ENCODE measurements at regions not wholly inside any gene's neighbourhood (a gene's known extent, or its start where the extent isn't known, plus 50 kb on each side); places are given as distances from the start of the nearest gene placed in this dataset.

DNA sequence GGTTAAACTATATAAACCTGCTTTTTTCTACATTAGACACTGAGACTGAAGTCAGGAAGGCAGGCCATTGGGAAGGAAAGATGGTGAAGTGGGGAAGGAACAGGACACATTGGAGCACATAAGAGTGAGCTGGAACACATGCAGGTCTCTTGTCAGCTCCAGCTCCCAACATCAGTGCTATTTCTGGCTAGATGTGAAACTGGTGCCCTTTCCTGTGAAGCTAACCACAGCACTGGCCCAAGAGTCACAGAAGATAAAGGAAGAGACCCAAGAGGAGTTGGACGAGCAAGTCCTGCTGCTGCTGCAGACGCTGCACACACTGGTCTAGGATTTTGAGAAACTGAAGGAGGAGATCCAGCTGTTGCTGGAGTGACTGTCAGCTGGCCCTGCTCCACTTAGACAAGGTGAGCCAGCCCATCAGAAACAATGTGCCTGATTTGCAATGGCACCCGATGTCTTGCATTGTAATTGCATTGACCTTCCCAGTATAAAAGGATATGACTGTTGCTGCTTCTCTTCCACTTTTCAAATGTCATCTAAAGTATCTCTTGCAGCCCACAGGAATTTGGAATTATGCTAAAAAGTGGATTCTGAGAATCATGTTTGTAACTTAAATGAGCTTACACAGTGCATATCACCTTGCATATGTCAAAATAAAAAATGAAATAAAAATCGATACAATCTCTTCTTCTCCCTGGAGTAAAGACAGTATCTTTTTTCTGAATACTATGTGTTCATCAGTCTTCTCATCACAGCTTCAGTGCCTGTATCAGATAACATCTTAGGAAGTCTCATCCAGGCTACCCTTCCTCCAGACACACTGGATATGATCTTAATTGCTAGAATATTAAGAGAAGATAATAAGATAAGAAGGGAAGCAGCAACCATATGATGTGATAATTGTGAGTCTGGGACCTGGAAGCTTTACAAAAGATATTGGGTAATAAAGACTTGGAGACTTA, 230.7 kb upstream of the SPRY2 start:
- 85 to 90% methylated on average over 4 of the region's 4 CpGs for WGBS, 2 donors
- no peak overlapping the region for H3K27ac ChIP-seq
- H3K4me1 ChIP-seq, result peaks cover 0 to 19% (median 13%) of the 10 kb centered on the region in 4 donors
- no peaks in the 10 kb centered on the region for H3K36me3 ChIP-seq
- TF ChIP-seq, protein P1, sequence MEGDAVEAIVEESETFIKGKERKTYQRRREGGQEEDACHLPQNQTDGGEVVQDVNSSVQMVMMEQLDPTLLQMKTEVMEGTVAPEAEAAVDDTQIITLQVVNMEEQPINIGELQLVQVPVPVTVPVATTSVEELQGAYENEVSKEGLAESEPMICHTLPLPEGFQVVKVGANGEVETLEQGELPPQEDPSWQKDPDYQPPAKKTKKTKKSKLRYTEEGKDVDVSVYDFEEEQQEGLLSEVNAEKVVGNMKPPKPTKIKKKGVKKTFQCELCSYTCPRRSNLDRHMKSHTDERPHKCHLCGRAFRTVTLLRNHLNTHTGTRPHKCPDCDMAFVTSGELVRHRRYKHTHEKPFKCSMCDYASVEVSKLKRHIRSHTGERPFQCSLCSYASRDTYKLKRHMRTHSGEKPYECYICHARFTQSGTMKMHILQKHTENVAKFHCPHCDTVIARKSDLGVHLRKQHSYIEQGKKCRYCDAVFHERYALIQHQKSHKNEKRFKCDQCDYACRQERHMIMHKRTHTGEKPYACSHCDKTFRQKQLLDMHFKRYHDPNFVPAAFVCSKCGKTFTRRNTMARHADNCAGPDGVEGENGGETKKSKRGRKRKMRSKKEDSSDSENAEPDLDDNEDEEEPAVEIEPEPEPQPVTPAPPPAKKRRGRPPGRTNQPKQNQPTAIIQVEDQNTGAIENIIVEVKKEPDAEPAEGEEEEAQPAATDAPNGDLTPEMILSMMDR (IDR thresholded peaks at IDR 0.05), result no peak
- no peak for TF ChIP-seq POLR2AphosphoS5 (IDR thresholded peaks at IDR 0.05)
- TF ChIP-seq POLR2A (IDR thresholded peaks at IDR 0.05), result no peak
- no peak for TF ChIP-seq EP300 (IDR thresholded peaks at IDR 0.05)
- no peaks in the 10 kb centered on the region for H3K9me3 ChIP-seq
- no peaks in the 10 kb centered on the region for H3K27me3 ChIP-seq
- intact Hi-C loops (cut with DNase I), result no loop called here
- DNase-seq, result no peak
- H3K4me3 ChIP-seq, result no peak overlapping the region

DNA sequence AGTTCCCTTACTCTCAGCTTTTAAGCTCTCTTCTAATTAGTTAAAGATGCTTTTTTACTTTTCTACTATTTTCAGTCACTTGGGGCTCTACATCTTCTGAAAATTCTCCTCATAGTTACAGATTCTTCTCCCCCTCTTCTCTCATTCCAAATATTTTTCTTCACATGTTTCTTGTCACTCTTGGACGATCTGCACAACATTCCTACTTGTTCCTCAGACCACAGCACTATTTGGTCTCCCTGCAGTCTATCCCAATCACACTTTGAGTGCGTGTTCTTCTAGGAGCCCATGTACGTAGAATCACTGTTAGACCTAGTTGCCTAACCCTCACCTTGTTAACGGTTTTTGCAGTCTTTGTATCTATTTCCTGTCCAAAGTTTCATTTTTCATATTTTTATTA, 222.5 kb upstream of the SPRY2 start:
- H3K4me1 ChIP-seq, result peaks cover 0 to 8% (median 3%) of the 10 kb centered on the region in 4 donors
- no peaks in the 10 kb centered on the region for H3K27me3 ChIP-seq
- no peak overlapping the region for H3K27ac ChIP-seq
- intact Hi-C loops (cut with DNase I), result no loop called here
- TF ChIP-seq POLR2A (IDR thresholded peaks at IDR 0.05), result no peak
- TF ChIP-seq EP300 (IDR thresholded peaks at IDR 0.05), result no peak
- TF ChIP-seq POLR2AphosphoS5 (IDR thresholded peaks at IDR 0.05), result no peak
- TF ChIP-seq, protein P1 (IDR thresholded peaks at IDR 0.05), result no peak
- H3K4me3 ChIP-seq, result no peak overlapping the region
- no peaks in the 10 kb centered on the region for H3K36me3 ChIP-seq
- DNase-seq, result no peak
- no peaks in the 10 kb centered on the region for H3K9me3 ChIP-seq
- WGBS, 2 donors, result 66 to 74% methylated on average over 4 of the region's 4 CpGs

DNA sequence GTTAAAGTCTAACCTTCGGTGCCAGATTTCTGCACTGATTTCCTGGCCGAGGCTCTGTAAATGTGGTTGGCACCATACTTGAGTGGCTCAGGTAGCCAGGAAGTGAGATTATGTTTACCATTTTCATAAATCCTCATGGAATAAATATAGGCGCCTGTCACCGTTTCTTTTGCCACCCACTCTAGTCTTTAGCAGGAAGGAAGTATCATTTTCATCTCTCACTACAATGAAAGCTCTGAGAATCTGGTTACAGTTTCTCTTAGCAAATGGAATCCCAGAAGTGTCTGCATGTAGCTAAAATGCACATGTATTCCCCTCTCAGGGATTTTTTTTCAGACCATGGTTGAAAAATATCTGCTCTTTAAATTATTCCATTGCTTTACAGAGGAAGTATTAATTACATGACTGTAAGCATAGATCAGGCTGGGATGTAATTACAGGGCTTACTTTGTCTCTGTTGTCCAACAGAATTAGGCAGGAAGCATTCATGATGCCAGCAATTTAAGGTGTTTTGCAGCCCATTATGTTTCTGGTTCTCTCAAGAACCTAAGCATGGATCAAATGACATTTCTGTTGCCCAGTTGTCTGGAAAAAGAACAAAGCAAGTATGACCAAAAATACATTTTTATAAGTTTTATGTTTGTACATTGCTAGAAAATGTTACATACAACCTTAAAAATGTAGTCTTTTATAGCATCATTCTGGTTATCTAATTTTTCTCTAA, 221.7 kb upstream of the SPRY2 start:
- Histone ChIP-seq H3K27ac (no peak overlapping the region), H3K9me3 (no peaks in the 10 kb centered on the region), H3K4me1 (peaks cover 0 to 8% (median 3%) of the 10 kb centered on the region in 4 donors), H3K36me3 (no peaks in the 10 kb centered on the region), H3K4me3 (no peak overlapping the region), H3K27me3 (no peaks in the 10 kb centered on the region)
- 13 to 30% methylated on average over 4 of the region's 4 CpGs for WGBS, 2 donors
- no peak for DNase-seq
- intact Hi-C loops (cut with DNase I), result no loop called here
- TF ChIP-seq, protein P1 (IDR thresholded peaks at IDR 0.05), result no peak
- TF ChIP-seq EP300 (IDR thresholded peaks at IDR 0.05) (no peak), POLR2A (IDR thresholded peaks at IDR 0.05) (no peak), POLR2AphosphoS5 (IDR thresholded peaks at IDR 0.05) (no peak)

DNA sequence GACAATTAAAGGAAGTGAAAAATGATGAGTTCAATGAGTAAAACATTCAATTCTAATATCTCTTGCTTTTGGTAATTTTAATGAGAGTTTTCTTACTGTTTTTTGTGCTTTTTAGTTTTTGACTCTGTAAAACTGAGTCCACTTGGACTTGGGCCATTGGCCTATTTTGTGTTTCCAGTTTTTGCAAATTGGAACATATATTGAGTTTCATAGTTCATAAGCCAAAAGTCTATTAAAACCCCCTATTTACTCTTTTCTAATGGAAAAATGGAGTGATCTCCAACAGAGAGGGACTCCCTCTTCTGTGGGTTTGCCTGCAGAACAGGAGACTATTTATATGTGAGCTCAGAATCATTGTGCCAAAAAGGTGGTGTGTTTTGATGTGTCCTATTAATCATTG, 219.7 kb upstream of the SPRY2 start:
- no peak for TF ChIP-seq POLR2A (IDR thresholded peaks at IDR 0.05)
- TF ChIP-seq POLR2AphosphoS5 (IDR thresholded peaks at IDR 0.05), result no peak
- TF ChIP-seq, protein P1 (IDR thresholded peaks at IDR 0.05), result no peak
- no peak for TF ChIP-seq EP300 (IDR thresholded peaks at IDR 0.05)
- Histone ChIP-seq H3K36me3 (no peaks in the 10 kb centered on the region), H3K27ac (no peak overlapping the region), H3K9me3 (no peaks in the 10 kb centered on the region), H3K4me1 (peaks cover 0 to 8% (median 3%) of the 10 kb centered on the region in 4 donors), H3K27me3 (no peaks in the 10 kb centered on the region), H3K4me3 (no peak overlapping the region)
- intact Hi-C loops (cut with DNase I), result no loop called here
- DNase-seq, result no peak

All from sigmoid colon (tissue), 6 donors.